ENCODE measurements at regions not wholly inside any gene's neighbourhood (a gene's known extent, or its start where the extent isn't known, plus 50 kb on each side); places are given as distances from the start of the nearest gene placed in this dataset.

DNA sequence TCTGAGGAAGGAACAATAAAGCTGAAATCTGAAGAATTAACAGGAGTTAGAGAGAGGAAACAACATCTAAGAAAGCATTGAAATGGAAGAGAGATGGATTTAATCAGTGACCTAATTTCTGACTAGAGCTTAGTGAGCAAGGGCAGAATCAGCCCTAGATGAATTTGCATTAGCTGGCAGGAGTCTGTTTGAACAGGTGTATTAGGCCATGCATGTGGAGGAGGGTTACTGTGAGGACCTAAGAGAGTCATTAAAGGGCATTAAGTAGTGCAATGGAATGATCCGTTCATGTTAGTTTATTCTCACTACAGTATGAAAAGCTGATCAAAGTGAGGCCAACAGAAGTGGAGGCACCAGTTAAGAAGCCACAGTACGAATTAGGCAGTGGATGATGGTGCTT lies 285.3 kb downstream of the GRB14 start:
- Histone ChIP-seq H3K4me1 (ENCODE audit: control insufficient read depth in 3 of 3, insufficient read depth in 2 of 3, low read depth in 1 of 3, low read length in 2 of 3) (no peaks in the 10 kb centered on the region), H3K27ac (ENCODE audit: low read depth in 1 of 3, low read length in 2 of 3) (no peak overlapping the region), H3K27me3 (ENCODE audit: control insufficient read depth in 3 of 3, insufficient read depth in 3 of 3, low read length in 3 of 3) (no peaks in the 10 kb centered on the region), H3K36me3 (ENCODE audit: control insufficient read depth in 3 of 3, insufficient read depth in 2 of 3, low read depth in 1 of 3, low read length in 3 of 3) (no peaks in the 10 kb centered on the region), H3K4me3 (ENCODE audit: low read depth in 1 of 3, low read length in 3 of 3) (no peak overlapping the region), H3K9me3 (ENCODE audit: control insufficient read depth in 2 of 2, insufficient read depth in 1 of 2, low read depth in 1 of 2, low read length in 1 of 2) (no peaks in the 10 kb centered on the region)
- WGBS, 3 donors: 14 to 62% (median 43%) methylated on average over 2 of the region's 2 CpGs
- FAIRE-seq (no peak), DNase-seq (no peak)

DNA sequence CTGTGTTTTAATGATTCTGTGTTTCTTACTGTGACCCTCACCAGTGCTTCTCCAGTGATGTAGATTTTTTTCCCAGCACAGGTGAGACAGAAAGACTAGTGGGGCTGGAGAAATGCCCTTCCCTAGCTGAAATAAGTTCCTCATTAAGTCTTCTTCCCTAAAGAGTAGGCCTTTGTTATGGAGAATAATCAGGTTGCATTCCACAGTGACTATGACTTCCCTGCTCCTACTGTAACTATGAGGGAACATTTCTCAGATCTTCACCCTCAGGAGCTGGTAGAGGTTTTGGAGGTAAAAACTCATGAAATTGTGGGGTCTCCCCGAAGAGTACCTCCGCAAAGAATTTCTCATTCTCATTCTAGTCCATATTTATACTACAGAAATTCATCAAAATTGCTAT lies 286.2 kb downstream of the GRB14 start:
- Histone ChIP-seq H3K27me3 (ENCODE audit: control insufficient read depth in 3 of 3, insufficient read depth in 3 of 3, low read length in 3 of 3) (no peaks in the 10 kb centered on the region), H3K36me3 (ENCODE audit: control insufficient read depth in 3 of 3, insufficient read depth in 2 of 3, low read depth in 1 of 3, low read length in 3 of 3) (no peaks in the 10 kb centered on the region), H3K4me3 (ENCODE audit: low read depth in 1 of 3, low read length in 3 of 3) (no peak overlapping the region), H3K27ac (ENCODE audit: low read depth in 1 of 3, low read length in 2 of 3) (no peak overlapping the region), H3K4me1 (ENCODE audit: control insufficient read depth in 3 of 3, insufficient read depth in 2 of 3, low read depth in 1 of 3, low read length in 2 of 3) (no peaks in the 10 kb centered on the region), H3K9me3 (ENCODE audit: control insufficient read depth in 2 of 2, insufficient read depth in 1 of 2, low read depth in 1 of 2, low read length in 1 of 2) (no peaks in the 10 kb centered on the region)
- 88 to 97% (median 92%) methylated on average over 2 of the region's 2 CpGs for WGBS, 3 donors
- DNase-seq: no peak
- no peak for FAIRE-seq

DNA sequence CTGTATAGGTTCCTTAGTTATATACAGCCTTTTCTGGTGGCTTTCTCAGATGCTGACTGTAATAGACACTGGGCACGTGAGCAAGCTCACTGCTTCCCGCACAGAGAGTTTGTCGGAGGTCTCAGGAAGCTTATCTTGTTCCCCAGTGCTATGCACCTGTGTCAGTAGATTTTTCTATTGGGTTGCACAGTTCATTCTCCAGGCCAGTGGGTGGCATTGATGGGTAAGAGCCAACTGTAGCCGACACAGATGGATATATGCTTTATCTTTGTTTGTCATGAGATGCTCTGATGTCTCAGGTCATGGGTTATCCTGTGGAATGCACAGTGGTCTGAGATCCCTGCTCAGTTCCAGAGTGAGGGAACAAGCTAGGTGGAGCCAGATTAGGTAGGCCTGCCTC lies 293.0 kb downstream of the GRB14 start:
- H3K36me3 ChIP-seq (ENCODE audit: control insufficient read depth in 3 of 3, insufficient read depth in 2 of 3, low read depth in 1 of 3, low read length in 3 of 3): no peaks in the 10 kb centered on the region
- H3K9me3 ChIP-seq (ENCODE audit: control insufficient read depth in 2 of 2, insufficient read depth in 1 of 2, low read depth in 1 of 2, low read length in 1 of 2): peaks cover 0 to 4% of the 10 kb centered on the region in 2 donors
- no peak for FAIRE-seq
- 56 to 75% (median 68%) methylated on average over 4 of the region's 4 CpGs for WGBS, 3 donors
- H3K4me1 ChIP-seq (ENCODE audit: control insufficient read depth in 3 of 3, insufficient read depth in 2 of 3, low read depth in 1 of 3, low read length in 2 of 3): no peaks in the 10 kb centered on the region
- DNase-seq: no peak
- H3K4me3 ChIP-seq (ENCODE audit: low read depth in 1 of 3, low read length in 3 of 3): no peak overlapping the region
- H3K27ac ChIP-seq (ENCODE audit: low read depth in 1 of 3, low read length in 2 of 3): no peak overlapping the region
- H3K27me3 ChIP-seq (ENCODE audit: control insufficient read depth in 3 of 3, insufficient read depth in 3 of 3, low read length in 3 of 3): no peaks in the 10 kb centered on the region

GRCh38 chr2:164323978-164324377 lies 297.3 kb downstream of the GRB14 start:
- Histone ChIP-seq H3K9me3 (ENCODE audit: control insufficient read depth in 2 of 2, insufficient read depth in 1 of 2, low read depth in 1 of 2, low read length in 1 of 2) (peaks cover 0 to 4% of the 10 kb centered on the region in 2 donors), H3K4me1 (ENCODE audit: control insufficient read depth in 3 of 3, insufficient read depth in 2 of 3, low read depth in 1 of 3, low read length in 2 of 3) (no peaks in the 10 kb centered on the region), H3K4me3 (ENCODE audit: low read depth in 1 of 3, low read length in 3 of 3) (no peak overlapping the region), H3K36me3 (ENCODE audit: control insufficient read depth in 3 of 3, insufficient read depth in 2 of 3, low read depth in 1 of 3, low read length in 3 of 3) (no peaks in the 10 kb centered on the region), H3K27me3 (ENCODE audit: control insufficient read depth in 3 of 3, insufficient read depth in 3 of 3, low read length in 3 of 3) (no peaks in the 10 kb centered on the region), H3K27ac (ENCODE audit: low read depth in 1 of 3, low read length in 2 of 3) (no peak overlapping the region)
- FAIRE-seq: no peak
- DNase-seq: no peak
- 78 to 81% (median 80%) methylated on average over 3 of the region's 3 CpGs for WGBS, 3 donors

GRCh38 chr2:164314148-164314547 lies 307.1 kb downstream of the GRB14 start:
- WGBS, 3 donors: 29 to 52% (median 36%) methylated on average over 4 of the region's 4 CpGs
- no peak overlapping the region for H3K4me3 ChIP-seq (ENCODE audit: low read depth in 1 of 3, low read length in 3 of 3)
- no peaks in the 10 kb centered on the region for H3K27me3 ChIP-seq (ENCODE audit: control insufficient read depth in 3 of 3, insufficient read depth in 3 of 3, low read length in 3 of 3)
- no peak overlapping the region for H3K27ac ChIP-seq (ENCODE audit: low read depth in 1 of 3, low read length in 2 of 3)
- H3K9me3 ChIP-seq (ENCODE audit: control insufficient read depth in 2 of 2, insufficient read depth in 1 of 2, low read depth in 1 of 2, low read length in 1 of 2): no peaks in the 10 kb centered on the region
- DNase-seq (peak; percentile 3 to 11), FAIRE-seq (no peak)
- no peaks in the 10 kb centered on the region for H3K36me3 ChIP-seq (ENCODE audit: control insufficient read depth in 3 of 3, insufficient read depth in 2 of 3, low read depth in 1 of 3, low read length in 3 of 3)
- H3K4me1 ChIP-seq (ENCODE audit: control insufficient read depth in 3 of 3, insufficient read depth in 2 of 3, low read depth in 1 of 3, low read length in 2 of 3): no peaks in the 10 kb centered on the region

GRCh38 chr2:164306872-164307271 lies 314.4 kb downstream of the GRB14 start:
- FAIRE-seq (no peak), DNase-seq (no peak)
- no peaks in the 10 kb centered on the region for H3K36me3 ChIP-seq (ENCODE audit: control insufficient read depth in 3 of 3, insufficient read depth in 2 of 3, low read depth in 1 of 3, low read length in 3 of 3)
- H3K27ac ChIP-seq (ENCODE audit: low read depth in 1 of 3, low read length in 2 of 3): no peak overlapping the region
- H3K9me3 ChIP-seq (ENCODE audit: control insufficient read depth in 2 of 2, insufficient read depth in 1 of 2, low read depth in 1 of 2, low read length in 1 of 2): no peaks in the 10 kb centered on the region
- no peak overlapping the region for H3K4me3 ChIP-seq (ENCODE audit: low read depth in 1 of 3, low read length in 3 of 3)
- H3K4me1 ChIP-seq (ENCODE audit: control insufficient read depth in 3 of 3, insufficient read depth in 2 of 3, low read depth in 1 of 3, low read length in 2 of 3): no peaks in the 10 kb centered on the region
- H3K27me3 ChIP-seq (ENCODE audit: control insufficient read depth in 3 of 3, insufficient read depth in 3 of 3, low read length in 3 of 3): no peaks in the 10 kb centered on the region
- WGBS, 3 donors: 58 to 74% (median 64%) methylated on average over 2 of the region's 2 CpGs

- no peak for DNase-seq
- WGBS, 3 donors: 61 to 77% (median 70%) methylated on average over 4 of the region's 4 CpGs
- H3K36me3 ChIP-seq (ENCODE audit: control insufficient read depth in 3 of 3, insufficient read depth in 2 of 3, low read depth in 1 of 3, low read length in 3 of 3): no peaks in the 10 kb centered on the region
- H3K9me3 ChIP-seq (ENCODE audit: control insufficient read depth in 2 of 2, insufficient read depth in 1 of 2, low read depth in 1 of 2, low read length in 1 of 2): no peaks in the 10 kb centered on the region
- H3K27me3 ChIP-seq (ENCODE audit: control insufficient read depth in 3 of 3, insufficient read depth in 3 of 3, low read length in 3 of 3): no peaks in the 10 kb centered on the region
- H3K27ac ChIP-seq (ENCODE audit: low read depth in 1 of 3, low read length in 2 of 3): no peak overlapping the region
- FAIRE-seq: no peak
- H3K4me3 ChIP-seq (ENCODE audit: low read depth in 1 of 3, low read length in 3 of 3): no peak overlapping the region
- no peaks in the 10 kb centered on the region for H3K4me1 ChIP-seq (ENCODE audit: control insufficient read depth in 3 of 3, insufficient read depth in 2 of 3, low read depth in 1 of 3, low read length in 2 of 3)
Observed at GRCh38 chr2:164302786-164303185, 318.5 kb downstream of the GRB14 start.

DNA sequence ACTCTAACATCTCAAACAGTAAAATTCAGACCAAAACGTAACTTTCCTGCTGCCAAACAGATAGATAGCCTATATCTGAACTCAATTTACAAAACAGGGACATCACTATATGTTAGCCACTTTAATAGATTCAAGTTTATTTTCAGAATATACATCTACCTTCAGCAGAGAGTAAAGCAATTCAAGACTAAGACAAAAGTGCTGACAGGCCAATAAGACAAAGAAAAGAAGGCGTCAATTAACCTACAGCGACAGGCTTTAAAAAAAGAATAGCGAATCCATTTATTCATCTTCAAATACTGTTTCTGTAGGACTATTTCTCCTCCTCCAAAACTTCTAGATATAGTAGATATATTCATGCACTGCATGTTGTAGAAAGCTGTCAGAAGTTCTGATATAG lies 333.0 kb downstream of the GRB14 start:
- 73 to 82% (median 75%) methylated on average over 4 of the region's 4 CpGs for WGBS, 3 donors
- Histone ChIP-seq H3K9me3 (ENCODE audit: control insufficient read depth in 2 of 2, insufficient read depth in 1 of 2, low read depth in 1 of 2, low read length in 1 of 2) (no peaks in the 10 kb centered on the region), H3K27me3 (ENCODE audit: control insufficient read depth in 3 of 3, insufficient read depth in 3 of 3, low read length in 3 of 3) (no peaks in the 10 kb centered on the region), H3K36me3 (ENCODE audit: control insufficient read depth in 3 of 3, insufficient read depth in 2 of 3, low read depth in 1 of 3, low read length in 3 of 3) (no peaks in the 10 kb centered on the region), H3K27ac (ENCODE audit: low read depth in 1 of 3, low read length in 2 of 3) (no peak overlapping the region), H3K4me3 (ENCODE audit: low read depth in 1 of 3, low read length in 3 of 3) (no peak overlapping the region), H3K4me1 (ENCODE audit: control insufficient read depth in 3 of 3, insufficient read depth in 2 of 3, low read depth in 1 of 3, low read length in 2 of 3) (no peaks in the 10 kb centered on the region)
- FAIRE-seq: no peak
- no peak for DNase-seq

DNA sequence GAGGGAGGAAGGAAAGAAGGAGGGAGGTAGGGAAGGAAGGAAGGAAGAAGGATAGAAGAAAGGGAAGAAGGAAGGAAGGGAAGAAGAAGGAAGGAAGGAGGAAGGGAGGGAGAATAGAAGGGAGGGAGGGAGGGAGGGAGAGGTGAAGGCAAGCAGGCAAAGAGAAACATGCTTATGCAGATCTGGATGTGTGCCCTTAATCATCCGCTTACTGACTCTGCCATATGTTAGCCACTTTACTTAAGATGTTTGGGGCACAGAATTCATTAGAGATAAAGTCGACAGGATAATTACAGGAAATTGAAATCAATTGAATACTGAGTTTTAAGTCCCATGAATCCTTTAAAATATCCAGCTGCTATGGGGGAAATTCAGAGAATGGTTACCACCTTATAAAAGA lies 334.2 kb downstream of the GRB14 start:
- H3K36me3 ChIP-seq (ENCODE audit: control insufficient read depth in 3 of 3, insufficient read depth in 2 of 3, low read depth in 1 of 3, low read length in 3 of 3): no peaks in the 10 kb centered on the region
- H3K27me3 ChIP-seq (ENCODE audit: control insufficient read depth in 3 of 3, insufficient read depth in 3 of 3, low read length in 3 of 3): no peaks in the 10 kb centered on the region
- FAIRE-seq (no peak), DNase-seq (no peak)
- no peak overlapping the region for H3K4me3 ChIP-seq (ENCODE audit: low read depth in 1 of 3, low read length in 3 of 3)
- H3K9me3 ChIP-seq (ENCODE audit: control insufficient read depth in 2 of 2, insufficient read depth in 1 of 2, low read depth in 1 of 2, low read length in 1 of 2): no peaks in the 10 kb centered on the region
- no peaks in the 10 kb centered on the region for H3K4me1 ChIP-seq (ENCODE audit: control insufficient read depth in 3 of 3, insufficient read depth in 2 of 3, low read depth in 1 of 3, low read length in 2 of 3)
- 69 to 76% (median 75%) methylated on average over 2 of the region's 2 CpGs for WGBS, 3 donors
- H3K27ac ChIP-seq (ENCODE audit: low read depth in 1 of 3, low read length in 2 of 3): no peak overlapping the region
